Esophagus squamous epithelium (tissue), 4 donors: ENCODE measurements at regions not wholly inside any gene's neighbourhood (a gene's known extent, or its start where the extent isn't known, plus 50 kb on each side); places are given as distances from the start of the nearest gene placed in this dataset.

Source experiments
- CTCF ChIP-seq, 6 experiments: fragments of 450-650 bp in 4 of 6; fragments of 200-600 bp in 2 of 6; sonication (generic) in 2 of 6; IDR thresholded peaks; one replicate each; pipeline ENCODE4 v1.5.1; 2016 to 2019; ENCODE audit warnings: antibody characterized with exemption in 6 of 6, mild to moderate bottlenecking in 4 of 6, moderate library complexity in 4 of 6
- POLR2A ChIP-seq, 4 donors: fragments of 450-650 bp; IDR thresholded peaks; one replicate each; pipeline ENCODE4 v1.6.1; 2017; ENCODE audit warnings: antibody characterized with exemption in 4 of 4, mild to moderate bottlenecking in 4 of 4, moderate library complexity in 3 of 4

- no peak for TF ChIP-seq CTCF (IDR thresholded peaks at IDR 0.05)
- no peak for TF ChIP-seq POLR2A (IDR thresholded peaks at IDR 0.05)
Measured at GRCh38 chr18:53771664-53772063, 452.8 kb downstream of the MBD2 start.
